MCF 10A (cell line): ENCODE measurements at regions not wholly inside any gene's neighbourhood (a gene's known extent, or its start where the extent isn't known, plus 50 kb on each side); places are given as distances from the start of the nearest gene placed in this dataset.

ENCODE experiments used
- BruUV-seq: library from RNA; stranded (reverse); fragments of 400-500 nt; replicated peaks from 2 replicates; lab custom pipeline; 2021; lab: Mats Ljungman, UMichigan
- CTCF ChIA-PET: fragments of 300-600 bp; sonication (Branson Sonifier 250); formaldehyde crosslinking; extraction: SDS; loops from one replicate; lab custom pipeline; 2021; ENCODE audit warnings: antibody characterized with exemption, inconsistent platforms; lab: Yijun Ruan, JAX
- POLR2A ChIA-PET: fragments of 300-600, 350-650 bp; sonication (Branson Sonifier 250); formaldehyde crosslinking; extraction: SDS; loops from one replicate; lab custom pipeline; 2020; ENCODE audit warnings: antibody characterized with exemption, inconsistent platforms; lab: Yijun Ruan, JAX
- DNase-seq: peaks from one replicate; pipeline ENCODE4 v3.0.0-alpha.2; 2018; ENCODE audit not compliant: unreplicated experiment
- H3K27ac Mint-ChIP-seq: one replicate; pipeline ENCODE4 v1.8.0; 2022; ENCODE audit warnings: mild to moderate bottlenecking, low read depth, mixed read lengths; ENCODE audit not compliant: unreplicated experiment
- H3K27me3 Mint-ChIP-seq: one replicate; pipeline ENCODE4 v1.8.0; 2022; ENCODE audit warnings: mixed read lengths; ENCODE audit not compliant: insufficient read depth, unreplicated experiment
- H3K36me3 Mint-ChIP-seq: one replicate; pipeline ENCODE4 v1.8.0; 2022; ENCODE audit warnings: mild to moderate bottlenecking, moderate library complexity, mixed read lengths; ENCODE audit not compliant: insufficient read depth, unreplicated experiment
- H3K4me1 Mint-ChIP-seq: one replicate; pipeline ENCODE4 v1.8.0; 2022; ENCODE audit warnings: mixed read lengths; ENCODE audit not compliant: insufficient read depth, unreplicated experiment
- H3K4me3 Mint-ChIP-seq: one replicate; pipeline ENCODE4 v1.8.0; 2022; ENCODE audit warnings: mild to moderate bottlenecking, moderate library complexity, mixed read lengths; ENCODE audit not compliant: unreplicated experiment
- H3K9me3 Mint-ChIP-seq: one replicate; pipeline ENCODE4 v1.8.0; 2022; ENCODE audit warnings: mixed read lengths; ENCODE audit not compliant: unreplicated experiment
- CTCF ChIP-seq: fragments of 200-600 bp; IDR thresholded peaks from one replicate; pipeline ENCODE4 v1.8.0; 2022; ENCODE audit warnings: antibody characterized with exemption, mild to moderate bottlenecking; ENCODE audit not compliant: unreplicated experiment
- intact Hi-C: fragments of 100-400 bp; cut with micrococcal nuclease; formaldehyde crosslinking; loops from 2 replicates; pipeline ENCODE4 v1.14.1; 2022

GRCh38 chr19:13712767-13713201 is 51.5 kb upstream of the MRI1 start:
- H3K4me3 Mint-ChIP-seq = no peak overlapping the region
- H3K27me3 Mint-ChIP-seq = no peaks in the 10 kb centered on the region
- ChIA-PET POLR2A (interaction anchor here (0.6 to 2.0 kb wide), 5 partner anchors 21 to 193 kb away, joined by 3 to 10 read pairs (median 4); no protein-coding TSS in a partner anchor), CTCF (interaction anchor here (0.9 to 2.4 kb wide), 3 partner anchors 9 to 123 kb away, joined by 4 to 14 read pairs (median 7); no protein-coding TSS in a partner anchor)
- no peaks in the 10 kb centered on the region for H3K36me3 Mint-ChIP-seq
- H3K9me3 Mint-ChIP-seq = no peaks in the 10 kb centered on the region
- intact Hi-C loops = no loop called here
- no peak for TF ChIP-seq CTCF
- H3K4me1 Mint-ChIP-seq = peaks cover 2% of the 10 kb centered on the region
- no peak for DNase-seq
- no TSS peak for BruUV-seq
- H3K27ac Mint-ChIP-seq = no peak overlapping the region

- no peaks in the 10 kb centered on the region for H3K27me3 Mint-ChIP-seq
- no peak overlapping the region for H3K27ac Mint-ChIP-seq
- intact Hi-C loops = no loop called here
- peaks cover 4% of the 10 kb centered on the region for H3K4me1 Mint-ChIP-seq
- no peaks in the 10 kb centered on the region for H3K36me3 Mint-ChIP-seq
- TF ChIP-seq CTCF = no peak
- H3K9me3 Mint-ChIP-seq = no peaks in the 10 kb centered on the region
- CTCF ChIA-PET = interaction anchor here (0.5 to 1.7 kb wide), 5 partner anchors 17 to 792 kb away, joined by 3 to 6 read pairs (median 4); no protein-coding TSS in a partner anchor
- POLR2A ChIA-PET = interaction anchor here (0.7 to 2.1 kb wide), 8 partner anchors 9 to 953 kb away, joined by 3 to 10 read pairs (median 4); a partner anchor contains a TSS
- no peak overlapping the region for H3K4me3 Mint-ChIP-seq
- no peak for DNase-seq
- no TSS peak for BruUV-seq
Measured at GRCh38 chr19:13707915-13708314, 56.4 kb upstream of the MRI1 start.

GRCh38 chr19:13705928-13706447 is 58.3 kb upstream of the MRI1 start:
- CTCF ChIA-PET = interaction anchor here (0.7 to 0.8 kb wide), 2 partner anchors 17 to 74 kb away, joined by 3 read pairs; no protein-coding TSS in a partner anchor
- peaks cover 7% of the 10 kb centered on the region for H3K9me3 Mint-ChIP-seq

More at GRCh38 chr19:13705928-13706447, 58.3 kb upstream of the MRI1 start:
- H3K36me3 Mint-ChIP-seq = no peaks in the 10 kb centered on the region
- intact Hi-C loops = no loop called here
- no peaks in the 10 kb centered on the region for H3K27me3 Mint-ChIP-seq
- BruUV-seq = no TSS peak
- POLR2A ChIA-PET = interaction anchor here (0.6 to 1.3 kb wide), 3 partner anchors 14 to 95 kb away, joined by 3 to 4 read pairs (median 4); no protein-coding TSS in a partner anchor
- H3K27ac Mint-ChIP-seq = no peak overlapping the region
- no peak for DNase-seq
- no peak for TF ChIP-seq CTCF
- H3K4me1 Mint-ChIP-seq = peaks cover 4% of the 10 kb centered on the region
- H3K4me3 Mint-ChIP-seq = no peak overlapping the region
